Peyer's patch (tissue), 4 donors: ENCODE measurements at regions not wholly inside any gene's neighbourhood (a gene's known extent, or its start where the extent isn't known, plus 50 kb on each side); places are given as distances from the start of the nearest gene placed in this dataset.

Experiments
- DNase-seq, 3 donors: peaks; one replicate each; pipeline ENCODE4 v3.0.0-alpha.2; 2017 to 2019
- H3K27ac ChIP-seq, 4 donors: fragments of 200-600 bp; sonication (generic); one replicate each; pipeline ENCODE4 v1.5.1; 2016 to 2019
- H3K27me3 ChIP-seq, 2 donors: fragments of 200-600 bp; sonication (generic); one replicate each; pipeline ENCODE4 v1.5.1; 2019
- H3K36me3 ChIP-seq, 3 donors: fragments of 200-600 bp; sonication (generic); one replicate each; pipeline ENCODE4 v1.5.1; 2016 to 2019
- H3K4me1 ChIP-seq, 4 donors: fragments of 200-600 bp; sonication (generic); one replicate each; pipeline ENCODE4 v1.5.1; 2016 to 2019
- H3K4me3 ChIP-seq, 4 donors: fragments of 200-600 bp; sonication (generic); 1 replicate in 3 of 4; 2 replicates in 1 of 4; pipeline ENCODE4 v1.5.1; 2016 to 2019; ENCODE audit warnings: mild to moderate bottlenecking in 1 of 4
- H3K9me3 ChIP-seq, 4 donors: fragments of 200-600 bp; sonication (generic); one replicate each; pipeline ENCODE4 v1.5.1; 2016 to 2019; ENCODE audit warnings: mild to moderate bottlenecking in 1 of 4
- POLR2A ChIP-seq, 2 donors: fragments of 450-650 bp; IDR thresholded peaks; one replicate each; pipeline ENCODE4 v1.5.1; 2017; ENCODE audit warnings: antibody characterized with exemption in 2 of 2, mild to moderate bottlenecking in 2 of 2, moderate library complexity in 2 of 2
- TF ChIP-seq, protein P1 (sequence below), 6 experiments: fragments of 450-650 bp in 4 of 6; fragments of 200-600 bp in 2 of 6; sonication (generic) in 1 of 6; IDR thresholded peaks; one replicate each; pipeline ENCODE4 v1.5.1; 2017 to 2019; ENCODE audit warnings: antibody characterized with exemption in 6 of 6, mild to moderate bottlenecking in 3 of 6, moderate library complexity in 1 of 6

DNA sequence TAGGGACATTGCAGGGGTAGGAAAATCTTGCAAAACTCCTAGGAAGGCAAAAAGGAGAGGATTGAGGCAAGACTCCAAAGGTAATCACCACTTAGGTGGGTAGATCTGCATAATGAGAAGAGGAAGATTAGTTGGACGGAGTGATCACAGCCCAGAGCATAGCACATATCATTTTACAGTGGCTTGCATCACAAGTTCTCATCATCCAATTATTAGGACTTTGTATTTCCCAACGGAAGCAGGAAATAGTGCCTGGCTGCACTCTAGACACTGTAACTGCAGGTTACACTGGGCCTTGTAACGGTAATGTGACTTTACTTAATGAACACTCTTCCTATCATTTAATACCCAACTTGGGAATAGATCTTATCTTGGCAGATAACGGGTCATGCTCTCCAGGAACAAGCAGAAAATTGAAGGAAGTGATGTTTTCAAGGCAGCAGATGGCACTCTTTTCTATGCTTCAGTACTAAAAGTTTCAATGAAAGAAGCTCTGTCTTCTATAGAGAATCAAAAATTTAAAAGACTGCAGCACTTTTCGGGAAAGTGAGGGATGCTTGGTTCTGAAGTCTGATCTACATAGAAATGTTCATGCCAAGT is 101.9 kb upstream of the KCNMB2 start:
- TF ChIP-seq, protein P1, sequence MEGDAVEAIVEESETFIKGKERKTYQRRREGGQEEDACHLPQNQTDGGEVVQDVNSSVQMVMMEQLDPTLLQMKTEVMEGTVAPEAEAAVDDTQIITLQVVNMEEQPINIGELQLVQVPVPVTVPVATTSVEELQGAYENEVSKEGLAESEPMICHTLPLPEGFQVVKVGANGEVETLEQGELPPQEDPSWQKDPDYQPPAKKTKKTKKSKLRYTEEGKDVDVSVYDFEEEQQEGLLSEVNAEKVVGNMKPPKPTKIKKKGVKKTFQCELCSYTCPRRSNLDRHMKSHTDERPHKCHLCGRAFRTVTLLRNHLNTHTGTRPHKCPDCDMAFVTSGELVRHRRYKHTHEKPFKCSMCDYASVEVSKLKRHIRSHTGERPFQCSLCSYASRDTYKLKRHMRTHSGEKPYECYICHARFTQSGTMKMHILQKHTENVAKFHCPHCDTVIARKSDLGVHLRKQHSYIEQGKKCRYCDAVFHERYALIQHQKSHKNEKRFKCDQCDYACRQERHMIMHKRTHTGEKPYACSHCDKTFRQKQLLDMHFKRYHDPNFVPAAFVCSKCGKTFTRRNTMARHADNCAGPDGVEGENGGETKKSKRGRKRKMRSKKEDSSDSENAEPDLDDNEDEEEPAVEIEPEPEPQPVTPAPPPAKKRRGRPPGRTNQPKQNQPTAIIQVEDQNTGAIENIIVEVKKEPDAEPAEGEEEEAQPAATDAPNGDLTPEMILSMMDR (IDR thresholded peaks at IDR 0.05): no peak
- no peak for TF ChIP-seq POLR2A (IDR thresholded peaks at IDR 0.05)
- no peak for DNase-seq

DNA sequence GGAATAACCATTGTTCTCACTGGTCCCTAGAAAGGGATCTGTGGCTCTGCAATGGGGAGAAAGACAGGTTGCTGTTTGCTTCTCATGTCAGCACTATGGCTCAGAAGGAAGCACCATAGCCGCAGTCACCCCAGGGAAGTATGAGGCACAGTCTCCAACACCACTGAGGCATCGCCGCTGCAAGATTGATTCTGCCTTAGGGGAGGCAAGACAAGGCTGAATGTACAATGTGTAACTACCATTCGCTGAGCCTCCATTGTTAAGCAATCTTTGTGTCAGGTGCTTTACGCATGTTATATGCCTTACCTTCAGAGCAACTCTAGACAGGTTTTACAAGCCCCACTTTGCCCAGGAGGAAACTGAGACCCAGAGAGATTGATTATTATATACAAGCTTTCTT is 100.7 kb upstream of the KCNMB2 start:
- H3K4me3 ChIP-seq: no peak overlapping the region
- H3K27ac ChIP-seq: no peak overlapping the region
- H3K9me3 ChIP-seq: no peaks in the 10 kb centered on the region
- DNase-seq: no peak
- TF ChIP-seq, protein P1 (IDR thresholded peaks at IDR 0.05): no peak
- no peak for TF ChIP-seq POLR2A (IDR thresholded peaks at IDR 0.05)
- H3K27me3 ChIP-seq: no peaks in the 10 kb centered on the region
- H3K4me1 ChIP-seq: no peaks in the 10 kb centered on the region
- no peaks in the 10 kb centered on the region for H3K36me3 ChIP-seq

More for the DNA sequence above, 101.9 kb upstream of the KCNMB2 start:
- Histone ChIP-seq H3K9me3 (no peaks in the 10 kb centered on the region), H3K36me3 (no peaks in the 10 kb centered on the region), H3K27ac (no peak overlapping the region), H3K4me1 (no peaks in the 10 kb centered on the region), H3K4me3 (no peak overlapping the region), H3K27me3 (no peaks in the 10 kb centered on the region)

DNA sequence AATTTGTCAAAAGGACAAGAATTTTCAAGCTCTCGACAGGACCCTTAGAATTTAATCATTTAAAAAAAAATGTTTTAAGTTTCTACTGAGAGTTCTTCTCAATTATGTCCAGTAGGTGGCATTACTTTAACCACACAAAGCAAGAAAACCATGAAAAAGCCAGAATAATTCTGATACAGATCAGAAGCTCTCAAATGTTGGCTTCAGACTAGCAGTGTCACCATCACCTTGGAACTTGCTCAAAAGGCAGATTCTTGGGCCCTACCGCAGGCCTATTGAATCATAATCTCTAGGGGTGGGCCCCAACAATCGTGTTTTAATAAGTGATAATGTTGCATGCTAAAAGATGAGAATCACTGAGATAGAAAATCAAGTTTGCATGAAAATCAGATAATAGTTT is 99.5 kb upstream of the KCNMB2 start:
- no peaks in the 10 kb centered on the region for H3K36me3 ChIP-seq
- no peaks in the 10 kb centered on the region for H3K27me3 ChIP-seq
- no peaks in the 10 kb centered on the region for H3K9me3 ChIP-seq
- H3K4me3 ChIP-seq: no peak overlapping the region
- H3K27ac ChIP-seq: no peak overlapping the region
- TF ChIP-seq, protein P1 (IDR thresholded peaks at IDR 0.05): peak; percentile 9 to 55 (median 35)
- no peak for TF ChIP-seq POLR2A (IDR thresholded peaks at IDR 0.05)
- DNase-seq: no peak
- no peaks in the 10 kb centered on the region for H3K4me1 ChIP-seq

DNA sequence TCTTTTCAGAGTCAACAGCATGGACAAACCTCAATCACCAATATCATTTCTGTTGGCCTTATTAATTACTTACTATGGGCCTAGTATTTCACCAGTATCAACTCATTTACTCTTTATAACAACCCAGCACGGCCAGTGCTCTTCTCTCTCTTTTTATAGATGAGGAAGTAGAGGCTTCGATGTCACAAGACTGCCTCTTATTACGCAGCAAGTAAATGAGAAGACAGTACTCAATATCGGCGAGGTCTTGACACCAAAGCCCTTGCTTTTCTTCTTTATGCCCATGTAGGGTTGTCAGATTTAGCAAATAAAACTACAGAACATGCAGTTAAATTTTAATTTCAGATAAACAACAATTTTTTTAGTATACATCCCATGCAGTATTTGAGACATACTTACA is 99.0 kb upstream of the KCNMB2 start:
- TF ChIP-seq POLR2A (IDR thresholded peaks at IDR 0.05): no peak
- TF ChIP-seq, protein P1 (IDR thresholded peaks at IDR 0.05): no peak
- Histone ChIP-seq H3K27me3 (no peaks in the 10 kb centered on the region), H3K36me3 (no peaks in the 10 kb centered on the region), H3K4me3 (no peak overlapping the region), H3K4me1 (no peaks in the 10 kb centered on the region), H3K27ac (no peak overlapping the region), H3K9me3 (no peaks in the 10 kb centered on the region)
- no peak for DNase-seq

DNA sequence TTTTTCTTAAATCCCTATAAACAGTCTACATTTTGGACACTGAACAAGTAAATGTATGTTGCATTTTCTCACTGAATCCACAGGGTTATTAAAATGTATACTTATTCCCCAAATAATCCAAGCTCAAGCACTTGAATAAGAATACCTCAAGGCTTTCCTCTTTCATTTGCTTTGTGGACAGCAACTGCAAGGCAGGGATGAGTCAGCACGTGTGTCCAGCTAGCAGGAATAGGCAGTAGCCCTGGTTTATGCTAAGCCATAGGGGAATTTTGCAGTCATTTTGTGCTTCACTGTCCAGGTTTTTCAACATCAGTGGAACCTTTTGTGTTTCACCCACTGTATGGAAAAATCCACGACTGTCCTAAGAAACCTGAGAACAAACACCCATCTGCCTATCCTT is 96.7 kb upstream of the KCNMB2 start:
- no peak for DNase-seq
- TF ChIP-seq POLR2A (IDR thresholded peaks at IDR 0.05): no peak
- TF ChIP-seq, protein P1 (IDR thresholded peaks at IDR 0.05): no peak
- no peak overlapping the region for H3K4me3 ChIP-seq
- H3K9me3 ChIP-seq: no peaks in the 10 kb centered on the region
- H3K4me1 ChIP-seq: no peaks in the 10 kb centered on the region
- H3K27ac ChIP-seq: no peak overlapping the region
- H3K36me3 ChIP-seq: no peaks in the 10 kb centered on the region
- no peaks in the 10 kb centered on the region for H3K27me3 ChIP-seq

DNA sequence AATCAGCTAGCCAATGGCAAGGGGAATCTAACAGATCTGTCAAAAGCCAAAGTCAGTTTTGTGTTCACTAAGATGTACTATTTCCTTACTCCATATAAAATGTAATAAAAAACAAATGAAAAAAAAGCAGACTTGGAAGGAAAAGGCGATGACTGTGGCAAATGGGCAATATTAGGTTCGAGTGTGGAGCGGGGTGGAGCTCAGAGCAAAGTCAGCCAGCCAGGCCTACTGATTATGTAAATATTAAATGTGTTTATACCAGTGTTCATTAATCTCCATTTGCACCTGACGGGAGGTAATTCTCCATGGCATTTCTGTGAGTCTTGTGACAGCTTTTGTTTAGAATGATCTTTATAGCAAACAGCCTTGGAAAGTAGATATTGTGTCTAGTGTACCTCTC is 96.2 kb upstream of the KCNMB2 start:
- Histone ChIP-seq H3K9me3 (no peaks in the 10 kb centered on the region), H3K4me3 (no peak overlapping the region), H3K27ac (no peak overlapping the region), H3K27me3 (no peaks in the 10 kb centered on the region), H3K36me3 (no peaks in the 10 kb centered on the region), H3K4me1 (no peaks in the 10 kb centered on the region)
- TF ChIP-seq POLR2A (IDR thresholded peaks at IDR 0.05): no peak
- TF ChIP-seq, protein P1 (IDR thresholded peaks at IDR 0.05): no peak
- DNase-seq: no peak
